ENCODE measurements at regions not wholly inside any gene's neighbourhood (a gene's known extent, or its start where the extent isn't known, plus 50 kb on each side); places are given as distances from the start of the nearest gene placed in this dataset.

GRCh38 chr10:11397077-11397965 lies 214.1 kb downstream of the USP6NL start:
- intact Hi-C loops (cut with micrococcal nuclease): no loop called here
- H3K4me1 ChIP-seq: peaks cover 11% of the 10 kb centered on the region
- H3K9me3 ChIP-seq (replicated peaks): no peaks in the 10 kb centered on the region
- DNase-seq: no peak
- no peaks in the 10 kb centered on the region for H3K36me3 ChIP-seq
- no peak overlapping the region for H3K27ac ChIP-seq (replicated peaks)
- no peak overlapping the region for H3K4me3 ChIP-seq
- TF ChIP-seq, protein P1, sequence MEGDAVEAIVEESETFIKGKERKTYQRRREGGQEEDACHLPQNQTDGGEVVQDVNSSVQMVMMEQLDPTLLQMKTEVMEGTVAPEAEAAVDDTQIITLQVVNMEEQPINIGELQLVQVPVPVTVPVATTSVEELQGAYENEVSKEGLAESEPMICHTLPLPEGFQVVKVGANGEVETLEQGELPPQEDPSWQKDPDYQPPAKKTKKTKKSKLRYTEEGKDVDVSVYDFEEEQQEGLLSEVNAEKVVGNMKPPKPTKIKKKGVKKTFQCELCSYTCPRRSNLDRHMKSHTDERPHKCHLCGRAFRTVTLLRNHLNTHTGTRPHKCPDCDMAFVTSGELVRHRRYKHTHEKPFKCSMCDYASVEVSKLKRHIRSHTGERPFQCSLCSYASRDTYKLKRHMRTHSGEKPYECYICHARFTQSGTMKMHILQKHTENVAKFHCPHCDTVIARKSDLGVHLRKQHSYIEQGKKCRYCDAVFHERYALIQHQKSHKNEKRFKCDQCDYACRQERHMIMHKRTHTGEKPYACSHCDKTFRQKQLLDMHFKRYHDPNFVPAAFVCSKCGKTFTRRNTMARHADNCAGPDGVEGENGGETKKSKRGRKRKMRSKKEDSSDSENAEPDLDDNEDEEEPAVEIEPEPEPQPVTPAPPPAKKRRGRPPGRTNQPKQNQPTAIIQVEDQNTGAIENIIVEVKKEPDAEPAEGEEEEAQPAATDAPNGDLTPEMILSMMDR (IDR thresholded peaks at IDR 0.05; ENCODE audit: borderline replicate concordance): no peak
- H3K27me3 ChIP-seq (ENCODE audit: low read depth): no peaks in the 10 kb centered on the region

DNA sequence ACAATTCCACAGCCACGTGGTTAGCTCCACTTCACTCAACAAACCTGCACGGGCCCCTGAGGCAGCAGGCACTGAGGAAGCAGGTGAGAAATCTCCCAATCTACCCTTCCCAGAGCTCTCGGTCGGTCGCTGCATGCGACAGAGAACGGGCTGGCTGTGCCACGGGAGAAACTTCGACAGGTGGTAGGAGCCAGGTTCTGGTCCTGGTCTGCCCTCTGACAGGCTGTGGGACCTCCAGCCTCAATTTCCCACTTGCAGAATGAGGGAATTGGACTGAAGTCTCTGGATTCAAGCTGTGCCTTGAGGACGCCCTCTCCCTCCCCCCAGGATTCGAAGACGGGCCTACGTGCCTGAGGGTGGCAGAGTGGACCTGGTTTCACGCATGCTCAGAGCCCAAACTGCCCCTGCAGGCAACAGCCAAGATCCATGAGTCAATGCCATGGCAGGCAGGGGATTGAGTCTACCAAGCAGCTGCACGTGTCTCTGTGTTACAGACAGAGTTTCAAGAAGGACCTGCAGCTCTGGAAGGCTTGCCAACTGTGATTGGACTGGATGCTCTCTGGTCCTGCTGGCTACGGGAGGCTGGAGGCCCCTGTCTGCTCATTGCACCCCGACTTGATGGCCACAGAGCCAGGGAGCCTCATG lies 215.0 kb downstream of the USP6NL start:
- no peak for DNase-seq
- H3K36me3 ChIP-seq: no peaks in the 10 kb centered on the region
- no peaks in the 10 kb centered on the region for H3K27me3 ChIP-seq (ENCODE audit: low read depth)
- H3K9me3 ChIP-seq (replicated peaks): no peaks in the 10 kb centered on the region
- H3K4me3 ChIP-seq: no peak overlapping the region
- intact Hi-C loops (cut with micrococcal nuclease): no loop called here
- H3K27ac ChIP-seq (replicated peaks): no peak overlapping the region
- peaks cover 11% of the 10 kb centered on the region for H3K4me1 ChIP-seq
- TF ChIP-seq, protein P1 (IDR thresholded peaks at IDR 0.05; ENCODE audit: borderline replicate concordance): no peak

DNA sequence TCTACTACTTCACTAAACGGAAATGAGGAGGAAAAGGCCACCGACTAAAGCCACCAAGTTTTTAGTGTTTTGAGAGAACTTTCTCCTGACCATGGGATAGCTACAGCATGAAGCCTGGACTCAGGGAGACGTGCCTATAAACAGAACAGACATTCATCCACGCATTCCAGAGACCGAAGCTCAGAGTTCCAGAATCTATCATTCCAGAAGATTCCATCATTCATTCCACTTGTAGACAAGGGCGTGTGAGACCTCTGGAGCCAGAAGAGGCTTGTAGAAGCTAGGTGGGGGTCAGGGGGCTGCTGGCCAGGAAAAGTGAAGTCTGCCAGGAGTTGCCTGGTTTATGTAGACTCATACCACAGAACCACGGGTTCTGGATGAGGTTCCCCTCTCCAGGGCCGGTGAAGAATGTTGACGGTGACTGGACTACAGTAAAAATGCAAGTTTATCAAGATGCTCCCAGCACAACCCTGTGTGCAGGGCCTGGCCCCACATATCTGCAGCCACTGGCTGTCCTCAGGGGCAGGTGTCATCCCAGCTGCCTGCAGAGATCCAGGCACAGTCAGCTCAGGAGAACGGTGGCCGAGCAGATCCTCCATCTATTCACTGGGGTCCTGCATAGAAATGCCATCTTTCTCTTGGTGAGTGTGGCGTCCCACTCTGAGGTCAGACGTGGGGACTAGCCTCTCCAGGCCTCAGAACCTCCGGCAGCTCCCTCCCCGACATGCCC lies 215.7 kb downstream of the USP6NL start:
- DNase-seq: no peak
- Histone ChIP-seq H3K27me3 (ENCODE audit: low read depth) (no peaks in the 10 kb centered on the region), H3K27ac (replicated peaks) (no peak overlapping the region), H3K4me3 (no peak overlapping the region), H3K4me1 (peaks cover 11% of the 10 kb centered on the region), H3K9me3 (replicated peaks) (no peaks in the 10 kb centered on the region), H3K36me3 (no peaks in the 10 kb centered on the region)
- TF ChIP-seq, protein P1 (IDR thresholded peaks at IDR 0.05; ENCODE audit: borderline replicate concordance): no peak
- intact Hi-C loops (cut with micrococcal nuclease): no loop called here

GRCh38 chr10:11395161-11395560 lies 216.3 kb downstream of the USP6NL start:
- intact Hi-C loops (cut with micrococcal nuclease): no loop called here
- TF ChIP-seq, protein P1 (IDR thresholded peaks at IDR 0.05; ENCODE audit: borderline replicate concordance): no peak
- H3K4me3 ChIP-seq: no peak overlapping the region

GRCh38 chr10:11393858-11394257 lies 217.6 kb downstream of the USP6NL start:
- H3K27ac ChIP-seq (replicated peaks): no peak overlapping the region
- H3K9me3 ChIP-seq (replicated peaks): no peaks in the 10 kb centered on the region
- peaks cover 11% of the 10 kb centered on the region for H3K4me1 ChIP-seq
- H3K4me3 ChIP-seq: no peak overlapping the region
- no peaks in the 10 kb centered on the region for H3K27me3 ChIP-seq (ENCODE audit: low read depth)
- TF ChIP-seq, protein P1 (IDR thresholded peaks at IDR 0.05; ENCODE audit: borderline replicate concordance): no peak
- DNase-seq: no peak
- H3K36me3 ChIP-seq: no peaks in the 10 kb centered on the region
- intact Hi-C loops (cut with micrococcal nuclease): no loop called here

More at GRCh38 chr10:11395161-11395560, 216.3 kb downstream of the USP6NL start:
- H3K27me3 ChIP-seq (ENCODE audit: low read depth): no peaks in the 10 kb centered on the region
- no peaks in the 10 kb centered on the region for H3K36me3 ChIP-seq
- H3K9me3 ChIP-seq (replicated peaks): no peaks in the 10 kb centered on the region
- DNase-seq: no peak
- peaks cover 11% of the 10 kb centered on the region for H3K4me1 ChIP-seq
- no peak overlapping the region for H3K27ac ChIP-seq (replicated peaks)

All from left ventricle myocardium inferior (tissue), 1 donor.